ENCODE measurements at regions not wholly inside any gene's neighbourhood (a gene's known extent, or its start where the extent isn't known, plus 50 kb on each side); places are given as distances from the start of the nearest gene placed in this dataset.
"Not testable (repeated sequence)": the region's sequence is repeated elsewhere in the genome, so short reads cannot be mapped to it uniquely, and the experiment has no call there.

GRCh38 chr11:70595452-70595851, 197.1 kb downstream of the CTTN start:
- no peaks in the 10 kb centered on the region for H3K27me3 ChIP-seq
- H3K27ac ChIP-seq = no peak overlapping the region
- intact Hi-C loops (cut with DNase I) = no loop called here
- no peaks in the 10 kb centered on the region for H3K4me1 ChIP-seq
- 69% methylated on average over 9 of the region's 12 CpGs for WGBS (ENCODE audit: insufficient coverage, low coverage, low lambda C conversion rate, missing lambda C conversion rate)
- no peaks in the 10 kb centered on the region for H3K36me3 ChIP-seq
- TF ChIP-seq CTCF (IDR thresholded peaks at IDR 0.05) = no peak
- TF ChIP-seq POLR2A (IDR thresholded peaks at IDR 0.05) = no peak
- DNase-seq (peak in 1 of 3 donors; percentile 32), ATAC-seq (no peak)
- no peaks in the 10 kb centered on the region for H3K9me3 ChIP-seq
- H3K4me3 ChIP-seq = no peak overlapping the region

- H3K9me3 ChIP-seq = no peaks in the 10 kb centered on the region
- ATAC-seq (no peak), DNase-seq (peak in 1 of 3 donors; percentile 22)
- H3K4me1 ChIP-seq = no peaks in the 10 kb centered on the region
- WGBS (ENCODE audit: insufficient coverage, low coverage, low lambda C conversion rate, missing lambda C conversion rate) = no CpG with 5 or more reads among the region's 9 CpGs
- H3K4me3 ChIP-seq = no peak overlapping the region
- intact Hi-C loops (cut with DNase I) = no loop called here
- no peaks in the 10 kb centered on the region for H3K27me3 ChIP-seq
- H3K27ac ChIP-seq = no peak overlapping the region
- H3K36me3 ChIP-seq = no peaks in the 10 kb centered on the region
- TF ChIP-seq POLR2A (IDR thresholded peaks at IDR 0.05) (no peak), CTCF (IDR thresholded peaks at IDR 0.05) (no peak)
Observed at GRCh38 chr11:70596091-70596490, 197.8 kb downstream of the CTTN start.

GRCh38 chr11:70597006-70597555, 198.8 kb downstream of the CTTN start:
- Histone ChIP-seq H3K27me3 (no peaks in the 10 kb centered on the region), H3K4me1 (no peaks in the 10 kb centered on the region), H3K9me3 (no peaks in the 10 kb centered on the region), H3K36me3 (no peaks in the 10 kb centered on the region), H3K4me3 (no peak overlapping the region), H3K27ac (no peak overlapping the region)
- 100% methylated on average over 2 of the region's 10 CpGs for WGBS (ENCODE audit: insufficient coverage, low coverage, low lambda C conversion rate, missing lambda C conversion rate)
- no peak for TF ChIP-seq POLR2A (IDR thresholded peaks at IDR 0.05)
- TF ChIP-seq CTCF (IDR thresholded peaks at IDR 0.05) = no peak
- DNase-seq = no peak
- intact Hi-C loops (cut with DNase I) = no loop called here
- ATAC-seq = no peak

GRCh38 chr11:70597751-70598625, 199.7 kb downstream of the CTTN start:
- ATAC-seq = no peak
- H3K4me1 ChIP-seq = no peaks in the 10 kb centered on the region
- no peaks in the 10 kb centered on the region for H3K36me3 ChIP-seq
- H3K4me3 ChIP-seq = no peak overlapping the region
- H3K9me3 ChIP-seq = no peaks in the 10 kb centered on the region
- no peaks in the 10 kb centered on the region for H3K27me3 ChIP-seq
- 78% methylated on average over 11 of the region's 20 CpGs for WGBS (ENCODE audit: insufficient coverage, low coverage, low lambda C conversion rate, missing lambda C conversion rate)
- intact Hi-C loops (cut with DNase I) = no loop called here
- no peak for DNase-seq
- no peak overlapping the region for H3K27ac ChIP-seq
- TF ChIP-seq CTCF (IDR thresholded peaks at IDR 0.05) (no peak), POLR2A (IDR thresholded peaks at IDR 0.05) (no peak)

GRCh38 chr11:70600911-70601415, 202.6 kb downstream of the CTTN start:
- ATAC-seq; H3K27ac ChIP-seq; H3K9me3 ChIP-seq; H3K36me3 ChIP-seq; intact Hi-C loops (cut with DNase I); H3K4me3 ChIP-seq; H3K4me1 ChIP-seq; H3K27me3 ChIP-seq: not testable (repeated sequence)
- peak in 1 of 3 donors; percentile 17 for DNase-seq
- WGBS (ENCODE audit: insufficient coverage, low coverage, low lambda C conversion rate, missing lambda C conversion rate) = 71% methylated on average over 3 of the region's 7 CpGs
